CD1c-positive myeloid dendritic cell (primary cell): ENCODE measurements at regions not wholly inside any gene's neighbourhood (a gene's known extent, or its start where the extent isn't known, plus 50 kb on each side); places are given as distances from the start of the nearest gene placed in this dataset.
"Not testable (repeated sequence)": the region's sequence is repeated elsewhere in the genome, so short reads cannot be mapped to it uniquely, and the experiment has no call there.

Experiments used
- DNase-seq: peaks from one replicate; pipeline ENCODE4 v3.0.0-alpha.2; 2016; ENCODE audit errors: extremely low spot score

DNA sequence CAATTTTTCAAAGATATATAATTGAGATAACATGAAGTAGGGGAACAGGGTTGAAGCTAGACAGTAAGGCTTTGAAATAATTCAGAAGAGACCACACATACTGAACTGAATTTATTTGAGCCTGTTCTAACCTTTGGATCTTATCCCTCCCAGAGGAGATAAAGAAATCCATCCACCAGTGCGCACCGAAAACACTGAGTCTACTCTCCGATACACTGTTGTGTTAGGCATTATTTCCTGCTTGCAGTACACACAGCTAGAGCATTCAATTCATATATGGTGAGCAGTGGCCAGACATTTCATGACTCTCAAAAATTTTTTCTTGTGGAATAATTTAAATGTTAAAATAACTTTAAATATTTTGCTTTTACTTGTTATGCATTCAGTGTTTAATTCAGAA, 342.7 kb downstream of the GPD2 start:
- DNase-seq = no peak

DNA sequence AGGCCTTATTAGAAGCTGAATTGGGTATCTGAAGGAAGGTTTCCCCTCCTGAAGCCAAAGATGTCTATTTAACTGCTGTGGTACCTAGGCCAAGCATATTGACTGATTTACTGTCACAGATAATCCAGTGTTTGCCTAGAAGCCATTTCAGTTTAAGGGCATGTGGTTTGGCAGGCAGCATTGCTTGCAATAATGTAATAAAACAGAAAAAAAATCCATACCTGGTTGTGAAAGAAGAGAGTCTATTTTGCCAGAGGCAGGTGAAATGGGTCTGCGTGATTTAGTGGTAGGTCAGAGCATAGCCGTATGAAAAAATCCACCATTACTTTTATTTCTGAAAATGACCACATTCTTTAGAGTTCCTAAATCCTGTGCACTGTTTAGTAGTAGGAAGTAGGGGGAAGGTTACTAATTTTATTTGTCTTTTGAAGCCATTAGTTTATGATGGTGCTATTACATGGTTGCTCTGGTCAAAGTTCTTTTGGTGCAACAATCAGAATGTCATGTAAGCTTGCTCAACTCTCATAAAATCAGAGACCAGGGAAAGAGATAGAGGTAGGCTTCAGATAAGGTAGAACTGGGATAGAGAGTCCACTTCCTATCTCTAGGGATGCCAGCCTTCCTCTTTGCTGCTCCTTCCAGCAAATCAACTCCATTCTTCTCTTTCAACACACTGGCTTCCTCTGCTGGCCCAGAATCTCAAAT, 343.4 kb downstream of the GPD2 start:
- no peak for DNase-seq

DNA sequence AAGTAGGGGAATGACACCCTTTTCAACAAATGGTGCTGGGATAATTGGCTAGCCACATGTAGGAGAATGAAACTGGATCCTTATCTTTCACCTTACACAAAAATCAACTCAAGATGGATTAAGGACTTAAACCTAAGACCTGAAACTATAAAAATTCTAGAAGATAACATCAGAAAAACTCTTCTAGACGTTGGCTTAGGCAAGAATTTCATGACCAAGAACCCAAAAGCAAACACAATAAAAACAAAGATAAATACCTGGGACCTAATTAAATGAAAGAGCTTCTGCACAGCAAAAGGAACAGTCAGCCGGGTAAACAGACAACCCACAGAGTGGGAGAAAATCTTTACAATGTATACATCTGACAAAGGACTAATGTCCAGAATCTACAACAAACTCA, 345.5 kb downstream of the GPD2 start:
- DNase-seq = not testable (repeated sequence)

DNA sequence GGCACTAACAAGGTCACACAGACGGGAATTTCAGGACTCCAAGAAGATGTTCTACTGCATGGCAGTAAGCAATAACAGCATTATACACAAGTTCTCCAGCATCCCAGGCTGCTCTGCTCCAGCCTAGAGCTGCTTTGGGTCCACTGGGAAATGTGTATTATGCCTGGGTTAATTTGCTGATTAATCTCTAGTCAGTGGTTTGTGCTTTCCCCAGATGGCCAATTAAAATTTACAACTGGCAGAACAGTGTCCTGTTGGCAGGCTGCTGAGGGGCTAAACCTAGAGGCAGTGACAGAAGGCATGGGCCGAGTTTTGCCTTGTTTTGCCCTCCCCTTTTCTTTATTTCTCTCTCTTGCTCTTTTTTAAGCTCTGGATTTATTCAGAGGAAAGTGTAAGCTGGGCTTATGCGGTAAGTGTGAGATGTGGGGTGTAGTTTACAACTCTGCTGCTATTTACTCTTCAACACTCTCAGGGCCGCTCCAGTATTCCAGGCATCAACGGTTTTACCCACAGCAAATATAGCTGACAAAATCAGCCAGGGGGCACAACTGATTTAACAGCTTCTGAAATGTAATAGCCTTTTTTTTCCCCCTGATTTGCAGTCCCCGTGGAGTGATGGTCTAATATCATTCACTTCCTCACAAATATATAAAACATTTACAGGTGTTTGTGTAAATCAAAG, 348.0 kb downstream of the GPD2 start:
- DNase-seq = no peak

DNA sequence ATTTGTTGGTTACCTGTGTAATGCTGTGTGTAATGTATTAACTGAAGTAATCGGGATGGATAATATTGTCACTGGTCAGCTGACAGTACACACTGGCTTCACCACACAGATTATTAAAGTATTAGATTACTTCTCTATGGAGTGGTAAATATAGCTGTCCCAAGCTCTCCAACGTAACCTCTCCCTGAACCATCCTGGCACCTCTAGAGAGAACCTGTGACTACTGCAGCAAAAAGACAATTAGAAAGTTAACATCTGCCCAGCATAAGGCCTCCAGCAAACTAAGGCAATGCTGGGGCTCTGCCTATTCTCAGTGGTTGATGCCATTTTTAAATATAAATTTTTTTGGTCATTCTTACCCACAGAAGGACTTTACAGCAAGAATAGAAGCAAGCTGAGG, 351.3 kb downstream of the GPD2 start:
- no peak for DNase-seq

GRCh38 chr2:156790343-156791037, 354.3 kb downstream of the GPD2 start:
- no peak for DNase-seq

DNA sequence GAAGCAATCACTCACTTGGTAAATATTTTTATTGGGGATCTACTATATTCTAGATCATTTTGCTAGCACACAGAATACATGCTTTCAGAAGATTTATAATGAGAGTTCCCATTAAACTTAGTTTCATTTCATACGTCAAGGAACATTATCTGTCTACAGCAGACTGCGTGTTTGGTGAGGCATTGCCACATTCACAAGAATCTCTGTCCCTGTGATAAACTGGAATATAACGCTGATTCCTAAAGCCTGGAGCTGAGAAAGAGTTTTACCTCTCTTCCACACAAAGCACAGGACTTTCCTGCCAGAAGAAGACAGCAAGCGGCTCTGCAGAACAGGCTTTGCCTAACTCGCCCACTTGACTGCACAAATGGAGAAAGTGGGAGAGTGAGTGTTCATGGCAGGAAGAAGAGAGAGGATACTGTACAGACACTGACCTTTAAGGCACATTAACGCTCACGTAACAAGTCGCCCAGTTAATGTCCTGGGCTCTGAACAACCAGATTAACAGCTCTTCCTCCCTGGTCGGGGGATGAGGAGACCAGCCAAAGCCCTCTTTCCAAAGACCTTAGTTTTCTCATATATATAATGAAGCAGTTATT, 356.2 kb downstream of the GPD2 start:
- no peak for DNase-seq

DNA sequence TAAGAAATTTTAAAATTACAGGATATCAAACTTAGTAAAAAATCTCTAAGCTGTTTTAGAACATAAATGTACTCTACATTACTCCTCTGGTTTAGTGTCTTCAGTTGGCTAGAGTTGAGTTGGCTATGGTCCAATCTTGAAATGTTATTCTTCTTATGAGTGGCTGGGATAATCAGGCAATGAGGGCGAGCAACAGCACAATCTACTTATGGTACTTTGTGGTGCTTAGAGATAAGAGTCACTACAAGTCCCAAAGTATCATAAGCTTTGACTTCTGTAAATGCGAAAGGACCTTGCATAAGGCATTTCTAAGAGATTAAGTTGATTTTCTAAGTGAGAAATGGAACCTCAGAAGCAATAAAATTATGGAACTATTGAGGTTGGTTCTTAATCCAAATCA, 361.7 kb downstream of the GPD2 start:
- no peak for DNase-seq

DNA sequence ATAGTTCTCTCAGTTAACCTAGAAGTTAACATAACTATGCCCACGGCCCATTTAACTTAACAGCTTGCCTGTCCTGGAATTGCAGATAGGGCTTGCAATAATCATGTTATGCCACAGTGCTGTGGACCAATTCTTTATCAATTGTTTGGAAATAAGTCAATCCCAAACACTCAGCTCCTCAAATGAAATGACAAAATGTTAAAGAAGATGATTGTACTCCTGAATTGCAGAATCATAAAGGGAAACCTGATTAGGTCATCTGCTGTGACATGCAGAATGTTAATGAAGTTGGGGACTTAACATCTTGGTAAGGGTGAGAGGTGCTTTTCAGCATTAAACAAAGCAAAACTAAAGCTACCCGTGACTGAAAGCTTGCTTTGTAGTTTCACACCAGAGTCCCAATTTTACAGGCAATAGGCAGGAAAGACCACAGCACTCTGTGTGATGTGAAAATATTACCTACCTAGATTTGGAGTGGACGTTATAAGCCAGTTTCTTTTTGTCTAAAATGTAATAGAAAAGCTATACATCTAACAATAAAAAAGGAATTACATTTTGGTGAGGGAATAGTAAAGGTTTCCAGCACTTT, 364.0 kb downstream of the GPD2 start:
- DNase-seq = no peak

DNA sequence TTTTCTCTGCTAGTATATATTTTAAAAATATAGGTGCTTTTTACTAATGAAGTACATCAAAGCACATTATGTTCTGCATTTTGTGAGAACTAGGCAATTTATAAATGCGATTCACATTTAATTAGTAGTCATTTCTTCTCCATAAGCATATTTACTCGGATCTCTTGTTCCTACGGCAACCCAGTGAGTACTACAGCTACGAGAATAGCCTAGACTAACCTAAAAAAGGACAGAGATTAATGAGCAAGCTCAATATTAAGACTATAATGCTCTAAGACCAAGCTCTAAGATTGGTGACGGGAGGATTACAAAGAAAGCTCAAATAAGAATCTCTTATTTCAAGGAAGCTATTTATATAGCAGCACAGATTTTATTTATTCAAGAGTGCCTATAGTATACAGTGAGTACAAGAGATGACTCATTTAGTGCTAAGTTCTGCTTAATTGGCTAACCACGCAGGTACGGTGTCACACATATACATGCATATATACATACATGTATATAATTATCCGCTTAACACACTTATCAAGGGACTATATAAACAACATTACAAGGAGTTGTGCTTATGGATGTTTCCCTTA, 364.7 kb downstream of the GPD2 start:
- no peak for DNase-seq

- no peak for DNase-seq
Measured at GRCh38 chr2:156803243-156803642, 367.1 kb downstream of the GPD2 start.

GRCh38 chr2:156803967-156804366, 367.8 kb downstream of the GPD2 start:
- no peak for DNase-seq

- no peak for DNase-seq
Measured at GRCh38 chr2:156810094-156810493, 373.9 kb downstream of the GPD2 start.

GRCh38 chr2:156812496-156812895, 376.3 kb downstream of the GPD2 start:
- no peak for DNase-seq

GRCh38 chr2:156817430-156817829, 381.3 kb downstream of the GPD2 start:
- no peak for DNase-seq

GRCh38 chr2:156818221-156818620, 382.0 kb downstream of the GPD2 start:
- DNase-seq = no peak

DNA sequence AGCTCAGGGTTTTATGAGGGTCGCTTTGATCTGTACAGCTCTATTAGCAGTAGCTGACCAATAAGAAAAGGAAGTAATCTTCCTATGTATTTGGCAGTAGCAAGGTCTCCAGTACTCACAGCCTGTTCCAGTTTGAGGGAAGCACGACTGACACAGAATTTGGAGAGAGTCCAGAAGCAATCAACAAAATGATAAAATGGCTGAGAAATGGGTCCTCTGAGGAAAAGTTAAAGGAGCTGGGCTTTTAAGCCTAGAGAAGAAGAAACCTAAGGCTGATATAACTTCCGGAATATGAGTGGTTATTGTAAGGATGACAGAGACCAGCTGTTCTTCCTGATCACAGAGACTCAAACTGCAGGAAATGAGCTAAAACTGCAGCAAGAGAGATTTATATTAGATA, 382.8 kb downstream of the GPD2 start:
- DNase-seq = no peak

GRCh38 chr2:156826341-156826933, 390.3 kb downstream of the GPD2 start:
- no peak for DNase-seq

GRCh38 chr2:156834431-156834830, 398.3 kb downstream of the GPD2 start:
- DNase-seq = no peak

GRCh38 chr2:156837635-156838370, 401.6 kb downstream of the GPD2 start:
- DNase-seq = no peak

DNA sequence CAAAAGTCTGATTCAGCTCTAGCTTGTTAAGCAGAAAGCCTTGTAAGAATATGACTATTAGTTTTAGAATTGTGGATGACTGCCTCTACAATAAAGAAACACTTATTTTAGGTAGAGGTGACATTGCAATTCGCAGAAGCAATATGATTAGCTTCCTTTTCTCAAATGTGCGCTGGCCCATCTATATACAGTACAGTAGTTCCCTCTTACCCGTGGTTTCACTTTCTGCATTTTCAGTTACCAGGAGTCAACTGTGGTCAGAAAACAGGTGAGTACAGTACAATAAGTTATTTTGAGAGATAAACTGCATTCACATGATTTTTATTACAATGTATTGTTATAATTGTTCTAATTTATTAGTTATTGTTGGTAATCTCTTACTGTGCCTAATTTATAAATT, 405.1 kb downstream of the GPD2 start:
- DNase-seq = no peak
